HUDEP-2 (cell line): ENCODE measurements at regions not wholly inside any gene's neighbourhood (a gene's known extent, or its start where the extent isn't known, plus 50 kb on each side); places are given as distances from the start of the nearest gene placed in this dataset.

Experiments used
- DNase-seq, 76 experiments: peaks; one replicate each; lab custom pipeline; 2025; ENCODE audit not compliant: unreplicated experiment in 76 of 76; lab: John Stamatoyannopoulos, UW

GRCh38 chr1:63112155-63112900, 210.0 kb upstream of the FOXD3 start:
- no peak for DNase-seq

GRCh38 chr1:63115527-63115926, 206.8 kb upstream of the FOXD3 start:
- no peak for DNase-seq

- no peak for DNase-seq
These were observed 206.4 kb upstream of the FOXD3 start for GRCh38 chr1:63116016-63116415.

GRCh38 chr1:63119575-63120155, 202.7 kb upstream of the FOXD3 start:
- DNase-seq: no peak

- DNase-seq: peak in 1 of 76 experiments; percentile 1
These were observed 200.3 kb upstream of the FOXD3 start for GRCh38 chr1:63122079-63122478.

GRCh38 chr1:63124666-63125191, 197.6 kb upstream of the FOXD3 start:
- no peak for DNase-seq

GRCh38 chr1:63126104-63126503, 196.3 kb upstream of the FOXD3 start:
- no peak for DNase-seq

- DNase-seq: no peak
These were observed 195.0 kb upstream of the FOXD3 start for GRCh38 chr1:63127376-63127775.

- DNase-seq: no peak
These were observed 193.8 kb upstream of the FOXD3 start for GRCh38 chr1:63128556-63128955.

- no peak for DNase-seq
These were observed 193.2 kb upstream of the FOXD3 start for GRCh38 chr1:63129184-63129583.

GRCh38 chr1:63129855-63130254, 192.5 kb upstream of the FOXD3 start:
- no peak for DNase-seq

- DNase-seq: no peak
These were observed 187.7 kb upstream of the FOXD3 start for GRCh38 chr1:63134501-63135173.

GRCh38 chr1:63135174-63135512, 187.2 kb upstream of the FOXD3 start:
- DNase-seq: no peak

- DNase-seq: no peak
These were observed 186.6 kb upstream of the FOXD3 start for GRCh38 chr1:63135801-63136200.

GRCh38 chr1:63142001-63142400, 180.4 kb upstream of the FOXD3 start:
- no peak for DNase-seq

GRCh38 chr1:63143482-63143881, 178.9 kb upstream of the FOXD3 start:
- DNase-seq: no peak

GRCh38 chr1:63147783-63148182, 174.6 kb upstream of the FOXD3 start:
- DNase-seq: no peak

GRCh38 chr1:63148825-63149645, 173.3 kb upstream of the FOXD3 start:
- DNase-seq: peak in 15 of 76 experiments; percentile 0 to 47 (median 6)

- no peak for DNase-seq
These were observed 169.8 kb upstream of the FOXD3 start for GRCh38 chr1:63152572-63152971.

- no peak for DNase-seq
These were observed 166.9 kb upstream of the FOXD3 start for GRCh38 chr1:63155437-63155836.

GRCh38 chr1:63157085-63157484, 165.3 kb upstream of the FOXD3 start:
- DNase-seq: no peak
